ENCODE measurements at regions not wholly inside any gene's neighbourhood (a gene's known extent, or its start where the extent isn't known, plus 50 kb on each side); places are given as distances from the start of the nearest gene placed in this dataset.
A peak's percentile ranks its signal among the peaks of the same experiment; 100 is the strongest.
"Not testable (repeated sequence)": the region's sequence is repeated elsewhere in the genome, so short reads cannot be mapped to it uniquely, and the experiment has no call there.

- no peak for DNase-seq (ENCODE audit: low read depth, low spot score)
- TF ChIP-seq CTCF (IDR thresholded peaks at IDR 0.05; ENCODE audit: low read depth, low read length), result no peak
- in situ Hi-C loops (cut with HindIII; ENCODE audit: low sequenced_read_pairs), result no loop called here
- no peak overlapping the region for H3K4me3 ChIP-seq (ENCODE audit: low read depth, low read length)
Observed at GRCh38 chr15:26261413-26261812, 398.3 kb upstream of the ATP10A start.

- TF ChIP-seq CTCF (IDR thresholded peaks at IDR 0.05; ENCODE audit: low read depth, low read length), result peak; percentile 45
- in situ Hi-C loops (cut with HindIII; ENCODE audit: low sequenced_read_pairs), result no loop called here
- H3K4me3 ChIP-seq (ENCODE audit: low read depth, low read length), result no peak overlapping the region
- DNase-seq (ENCODE audit: low read depth, low spot score), result no peak
Observed at GRCh38 chr15:26260517-26261133, 397.5 kb upstream of the ATP10A start.

GRCh38 chr15:26259581-26259980 is 396.5 kb upstream of the ATP10A start:
- TF ChIP-seq CTCF (IDR thresholded peaks at IDR 0.05; ENCODE audit: low read depth, low read length), result no peak
- DNase-seq (ENCODE audit: low read depth, low spot score), result no peak
- in situ Hi-C loops (cut with HindIII; ENCODE audit: low sequenced_read_pairs), result no loop called here
- no peak overlapping the region for H3K4me3 ChIP-seq (ENCODE audit: low read depth, low read length)

- H3K4me3 ChIP-seq (ENCODE audit: low read depth, low read length); in situ Hi-C loops (cut with HindIII; ENCODE audit: low sequenced_read_pairs); DNase-seq (ENCODE audit: low read depth, low spot score): not testable (repeated sequence)
Observed at GRCh38 chr15:26244782-26245181, 381.7 kb upstream of the ATP10A start.

GRCh38 chr15:26243382-26243781 is 380.3 kb upstream of the ATP10A start:
- no peak for DNase-seq (ENCODE audit: low read depth, low spot score)
- in situ Hi-C loops (cut with HindIII; ENCODE audit: low sequenced_read_pairs), result no loop called here

GRCh38 chr15:26242565-26243071 is 379.5 kb upstream of the ATP10A start:
- no peak for TF ChIP-seq CTCF (IDR thresholded peaks at IDR 0.05; ENCODE audit: low read depth, low read length)
- no peak overlapping the region for H3K4me3 ChIP-seq (ENCODE audit: low read depth, low read length)
- DNase-seq (ENCODE audit: low read depth, low spot score), result no peak
- in situ Hi-C loops (cut with HindIII; ENCODE audit: low sequenced_read_pairs), result no loop called here

More at GRCh38 chr15:26243382-26243781, 380.3 kb upstream of the ATP10A start:
- H3K4me3 ChIP-seq (ENCODE audit: low read depth, low read length), result no peak overlapping the region
- no peak for TF ChIP-seq CTCF (IDR thresholded peaks at IDR 0.05; ENCODE audit: low read depth, low read length)

- H3K4me3 ChIP-seq (ENCODE audit: low read depth, low read length), result no peak overlapping the region
- DNase-seq (ENCODE audit: low read depth, low spot score), result no peak
- in situ Hi-C loops (cut with HindIII; ENCODE audit: low sequenced_read_pairs), result no loop called here
- TF ChIP-seq CTCF (IDR thresholded peaks at IDR 0.05; ENCODE audit: low read depth, low read length), result no peak
Observed at GRCh38 chr15:26235864-26236263, 372.7 kb upstream of the ATP10A start.
